Calu3 (cell line): ENCODE measurements at regions not wholly inside any gene's neighbourhood (a gene's known extent, or its start where the extent isn't known, plus 50 kb on each side); places are given as distances from the start of the nearest gene placed in this dataset.

Experiments used
- BruUV-seq: library from RNA; stranded (reverse); fragments of 400-500 nt; replicated peaks from 2 replicates; lab custom pipeline; 2021; lab: Mats Ljungman, UMichigan
- CTCF ChIA-PET: fragments of 300-600 bp; sonication (Branson Sonifier 250); formaldehyde crosslinking; loops from one replicate; lab custom pipeline; 2022; ENCODE audit warnings: antibody characterized with exemption; lab: Charles Lee
- DNase-seq: peaks from one replicate; pipeline ENCODE4 v3.0.0; 2022
- H3K27ac Mint-ChIP-seq: one replicate; pipeline ENCODE4 v1.8.0; 2022; ENCODE audit warnings: mixed read lengths; ENCODE audit not compliant: unreplicated experiment
- H3K27me3 Mint-ChIP-seq: one replicate; pipeline ENCODE4 v1.8.0; 2022; ENCODE audit warnings: mixed read lengths; ENCODE audit not compliant: unreplicated experiment
- H3K36me3 Mint-ChIP-seq: one replicate; pipeline ENCODE4 v1.8.0; 2022; ENCODE audit warnings: mild to moderate bottlenecking, moderate library complexity, mixed read lengths; ENCODE audit not compliant: insufficient read depth, unreplicated experiment
- H3K4me1 Mint-ChIP-seq: one replicate; pipeline ENCODE4 v1.8.0; 2022; ENCODE audit warnings: mild to moderate bottlenecking, low read depth, mixed read lengths; ENCODE audit not compliant: unreplicated experiment
- H3K4me3 Mint-ChIP-seq: one replicate; pipeline ENCODE4 v1.8.0; 2022; ENCODE audit warnings: mild to moderate bottlenecking, low read depth, moderate library complexity, mixed read lengths; ENCODE audit not compliant: unreplicated experiment
- H3K9me3 Mint-ChIP-seq: one replicate; pipeline ENCODE4 v1.8.0; 2022; ENCODE audit warnings: low read depth, mixed read lengths; ENCODE audit not compliant: unreplicated experiment
- CTCF ChIP-seq: fragments of 200-600 bp; IDR thresholded peaks from one replicate; pipeline ENCODE4 v1.8.0; 2022; ENCODE audit warnings: antibody characterized with exemption; ENCODE audit not compliant: unreplicated experiment
- intact Hi-C: fragments of 100-400 bp; cut with micrococcal nuclease; formaldehyde crosslinking; loops from one replicate; pipeline ENCODE4 v1.10.0; 2022; ENCODE audit not compliant: unreplicated experiment

- intact Hi-C loops: no loop called here
- BruUV-seq: no TSS peak
- CTCF ChIA-PET: no interaction called here
Observed at GRCh38 chr1:29437946-29438345, 201.6 kb downstream of the PTPRU start.

DNA sequence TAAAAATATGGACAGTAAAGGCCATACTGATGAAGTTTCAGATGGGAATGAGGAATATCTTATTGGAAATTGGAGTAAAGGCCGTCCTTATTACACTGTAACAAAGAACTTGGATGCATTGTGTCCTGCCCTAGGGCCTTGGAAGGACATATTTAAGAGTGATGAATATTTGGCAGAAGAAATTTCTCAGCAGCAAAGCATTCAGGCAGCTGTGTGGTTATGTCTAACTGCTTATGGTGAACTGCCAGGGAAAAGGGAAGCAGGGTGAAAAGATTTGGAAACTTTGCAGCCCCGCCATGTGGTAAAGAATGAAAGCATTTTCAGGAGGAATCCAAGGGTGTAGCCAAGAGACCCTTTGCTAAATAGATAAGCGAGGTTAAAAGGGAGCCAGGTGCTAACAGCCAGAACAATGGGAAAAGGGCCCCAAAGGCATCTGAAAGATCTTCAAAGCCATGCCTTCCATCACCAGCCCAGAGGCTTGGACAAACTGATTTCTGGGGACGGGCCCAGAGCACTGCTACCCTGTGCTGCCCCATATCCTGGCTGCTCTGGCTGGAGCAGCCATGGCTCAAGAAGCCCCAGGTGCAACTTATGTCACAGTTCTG, 200.0 kb downstream of the PTPRU start:
- Mint-ChIP-seq H3K27ac (no peak overlapping the region), H3K9me3 (peaks cover 4% of the 10 kb centered on the region), H3K4me3 (no peak overlapping the region), H3K27me3 (peaks cover 97% of the 10 kb centered on the region), H3K36me3 (no peaks in the 10 kb centered on the region), H3K4me1 (no peaks in the 10 kb centered on the region)
- DNase-seq: no peak
- no TSS peak for BruUV-seq
- CTCF ChIA-PET: no interaction called here
- no peak for TF ChIP-seq CTCF
- intact Hi-C loops: no loop called here

More at GRCh38 chr1:29437946-29438345, 201.6 kb downstream of the PTPRU start:
- Mint-ChIP-seq H3K27ac (no peak overlapping the region), H3K4me3 (no peak overlapping the region), H3K9me3 (no peaks in the 10 kb centered on the region), H3K4me1 (peaks cover 3% of the 10 kb centered on the region), H3K36me3 (no peaks in the 10 kb centered on the region), H3K27me3 (peaks cover 81% of the 10 kb centered on the region)
- DNase-seq: no peak
- TF ChIP-seq CTCF: no peak

DNA sequence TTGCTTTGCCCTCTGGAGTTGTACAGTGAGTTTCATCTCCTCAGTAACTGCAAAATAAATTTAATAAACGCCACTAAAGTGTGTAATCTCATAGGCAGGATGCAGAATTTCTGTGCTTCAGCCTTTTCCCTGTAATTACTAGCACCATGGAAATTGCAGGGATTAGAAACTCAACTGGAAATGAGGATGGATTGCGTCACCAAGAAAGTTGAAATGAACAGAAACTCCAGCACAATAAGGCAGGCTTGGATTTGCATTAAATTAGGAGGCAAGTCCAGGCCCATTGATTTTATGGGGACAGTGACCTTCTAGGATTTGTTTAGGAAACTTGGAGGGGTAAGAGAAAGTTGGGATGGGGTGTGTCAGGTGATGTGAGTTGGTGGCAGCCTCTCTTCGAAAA, 197.5 kb downstream of the PTPRU start:
- no peak overlapping the region for H3K4me3 Mint-ChIP-seq
- H3K9me3 Mint-ChIP-seq: peaks cover 4% of the 10 kb centered on the region
- intact Hi-C loops: no loop called here
- no TSS peak for BruUV-seq
- no peak for TF ChIP-seq CTCF
- no peak for DNase-seq
- H3K36me3 Mint-ChIP-seq: no peaks in the 10 kb centered on the region
- no peak overlapping the region for H3K27ac Mint-ChIP-seq
- no peaks in the 10 kb centered on the region for H3K4me1 Mint-ChIP-seq
- peaks cover 97% of the 10 kb centered on the region for H3K27me3 Mint-ChIP-seq
- CTCF ChIA-PET: no interaction called here

GRCh38 chr1:29431138-29431537, 194.8 kb downstream of the PTPRU start:
- no peak for TF ChIP-seq CTCF
- H3K4me3 Mint-ChIP-seq: no peak overlapping the region
- H3K4me1 Mint-ChIP-seq: no peaks in the 10 kb centered on the region
- H3K27ac Mint-ChIP-seq: no peak overlapping the region
- DNase-seq: no peak
- CTCF ChIA-PET: no interaction called here
- H3K9me3 Mint-ChIP-seq: peaks cover 4% of the 10 kb centered on the region
- peaks cover 97% of the 10 kb centered on the region for H3K27me3 Mint-ChIP-seq
- H3K36me3 Mint-ChIP-seq: no peaks in the 10 kb centered on the region
- no TSS peak for BruUV-seq
- intact Hi-C loops: no loop called here
